ENCODE measurements at regions not wholly inside any gene's neighbourhood (a gene's known extent, or its start where the extent isn't known, plus 50 kb on each side); places are given as distances from the start of the nearest gene placed in this dataset.

GRCh38 chr10:121015916-121016315, 164.8 kb downstream of the WDR11 start:
- H3K36me3 ChIP-seq (replicated peaks in 1 of 2; ENCODE audit: control insufficient read depth in 1 of 2, insufficient read depth in 2 of 2, low read length in 1 of 2) = no peaks in the 10 kb centered on the region
- no peak overlapping the region for H3K4me2 ChIP-seq
- TF ChIP-seq RCOR1 (IDR thresholded peaks at IDR 0.05; ENCODE audit: low read length) (no peak), USF1 (IDR thresholded peaks at IDR 0.05; ENCODE audit: borderline replicate concordance, low read depth) (no peak), YY1 (IDR thresholded peaks at IDR 0.05; ENCODE audit: low read depth) (no peak), FOXJ3 (CRISPR knock-in tag; IDR thresholded peaks at IDR 0.05) (no peak), MAX (IDR thresholded peaks at IDR 0.05; ENCODE audit: low read depth) (no peak), TAF1 (IDR thresholded peaks at IDR 0.05; ENCODE audit: borderline replicate concordance, low read depth, low read length) (no peak), NRF1 (IDR thresholded peaks at IDR 0.05; ENCODE audit: low read depth, low read length) (no peak), SIN3A (IDR thresholded peaks at IDR 0.05; ENCODE audit: borderline replicate concordance, low read depth, low read length) (no peak), CHD2 (IDR thresholded peaks at IDR 0.05; ENCODE audit: low read length, partially characterized antibody) (no peak), FOSL2 (IDR thresholded peaks at IDR 0.05; ENCODE audit: borderline replicate concordance, low read depth) (no peak), GABPA (IDR thresholded peaks at IDR 0.05; ENCODE audit: low read depth) (no peak), RAD21 (IDR thresholded peaks at IDR 0.05; ENCODE audit: low read length) (no peak), EZH2phosphoT487 (IDR thresholded peaks at IDR 0.05; ENCODE audit: borderline replicate concordance, low read depth) (no peak), POLR2AphosphoS5 (IDR thresholded peaks at IDR 0.05; ENCODE audit: low read depth, low read length) (no peak), TEAD4 (IDR thresholded peaks at IDR 0.05; ENCODE audit: borderline replicate concordance, insufficient read depth) (no peak), REST (IDR thresholded peaks at IDR 0.05; ENCODE audit: low read depth, low read length) (no peak), TCF12 (IDR thresholded peaks at IDR 0.05) (no peak), EP300 (IDR thresholded peaks at IDR 0.05; ENCODE audit: borderline replicate concordance in 1 of 2, low read depth in 1 of 2, low read length in 1 of 2) (no peak)
- H3K9me3 ChIP-seq = no peaks in the 10 kb centered on the region
- no peak overlapping the region for H3K27ac ChIP-seq (ENCODE audit: low read depth in 2 of 2, low read length in 1 of 2)
- CTCF ChIA-PET = no interaction called here
- H3K79me2 ChIP-seq (ENCODE audit: insufficient read depth) = no peaks in the 10 kb centered on the region
- POLR2A ChIA-PET = no interaction called here
- H3F3A ChIP-seq (replicated peaks; ENCODE audit: insufficient read depth) = no peaks in the 10 kb centered on the region
- no peak overlapping the region for H3K9ac ChIP-seq
- no peak for DNase-seq
- H2AFZ ChIP-seq (ENCODE audit: low read depth) = no peak overlapping the region
- 40% methylated on average over 3 of the region's 3 CpGs for WGBS (ENCODE audit: low lambda C conversion rate)
- H3K4me3 ChIP-seq (ENCODE audit: low read depth in 2 of 2, low read length in 1 of 2) = no peak overlapping the region
- H4K20me1 ChIP-seq (ENCODE audit: insufficient read depth) = no peaks in the 10 kb centered on the region
- H3K9me2 ChIP-seq = no peaks in the 10 kb centered on the region
- no peaks in the 10 kb centered on the region for H3K27me3 ChIP-seq (ENCODE audit: insufficient read depth)
- no peaks in the 10 kb centered on the region for H3K4me1 ChIP-seq (ENCODE audit: control insufficient read depth in 1 of 2, insufficient read depth in 2 of 2, low read depth in 1 of 2, low read length in 1 of 2)

All from SK-N-SH (cell line).